H9 (cell line): ENCODE measurements at regions not wholly inside any gene's neighbourhood (a gene's known extent, or its start where the extent isn't known, plus 50 kb on each side); places are given as distances from the start of the nearest gene placed in this dataset.

Source experiments
- DNase-seq: peaks from one replicate; pipeline ENCODE4 v3.0.0-alpha.2; 2017
- H2AFZ ChIP-seq: one replicate; pipeline ENCODE4 v1.6.1; 2013; ENCODE audit warnings: mild to moderate bottlenecking, low read length, control low read depth, moderate library complexity
- H2AK5ac ChIP-seq: 2 replicates; pipeline ENCODE4 v1.6.1; 2013; ENCODE audit warnings: low read length, control low read depth, mixed read lengths; ENCODE audit not compliant: insufficient read length
- H2BK120ac ChIP-seq: one replicate; pipeline ENCODE4 v1.6.1; 2013; ENCODE audit warnings: low read depth, mild to moderate bottlenecking, low read length, control low read depth, inconsistent platforms; ENCODE audit not compliant: poor library complexity, severe bottlenecking
- H2BK12ac ChIP-seq: 2 replicates; pipeline ENCODE4 v1.6.1; 2013; ENCODE audit warnings: low read length, control low read depth, mixed read lengths, low read depth; ENCODE audit not compliant: insufficient read length
- H2BK15ac ChIP-seq: 2 replicates; pipeline ENCODE4 v1.6.1; 2013; ENCODE audit warnings: low read depth, low read length, control low read depth
- H2BK20ac ChIP-seq: one replicate; pipeline ENCODE4 v1.6.1; 2013; ENCODE audit warnings: low read depth, mild to moderate bottlenecking, low read length, control low read depth, inconsistent platforms; ENCODE audit not compliant: poor library complexity, severe bottlenecking
- H2BK5ac ChIP-seq: 2 replicates; pipeline ENCODE4 v1.6.1; 2013; ENCODE audit warnings: low read length, control low read depth, mixed read lengths; ENCODE audit not compliant: insufficient read length
- H3K14ac ChIP-seq: 2 replicates; pipeline ENCODE4 v1.6.1; 2013; ENCODE audit warnings: low read length, control low read depth; ENCODE audit not compliant: insufficient read depth
- H3K18ac ChIP-seq: 2 replicates; pipeline ENCODE4 v1.6.1; 2013; ENCODE audit warnings: low read depth, mild to moderate bottlenecking, mixed read lengths, low read length, control low read depth; ENCODE audit not compliant: insufficient read length
- H3K23ac ChIP-seq: 2 replicates; pipeline ENCODE4 v1.6.1; 2013; ENCODE audit warnings: low read length, control low read depth, mixed read lengths, low read depth; ENCODE audit not compliant: insufficient read length
- H3K23me2 ChIP-seq: 2 replicates; pipeline ENCODE4 v1.6.1; 2013; ENCODE audit warnings: low read depth, mild to moderate bottlenecking, mixed read lengths, low read length, control low read depth; ENCODE audit not compliant: insufficient read length, poor library complexity, severe bottlenecking
- H3K27ac ChIP-seq: 2 replicates; pipeline ENCODE4 v1.5.1; 2013; ENCODE audit warnings: low read length, control low read depth, mixed read lengths, low read depth; ENCODE audit not compliant: insufficient read length
- H3K27me3 ChIP-seq: 2 replicates; pipeline ENCODE4 v1.6.1; 2013; ENCODE audit warnings: low read length, control low read depth, inconsistent platforms; ENCODE audit not compliant: insufficient read depth
- H3K4ac ChIP-seq: 2 replicates; pipeline ENCODE4 v1.6.1; 2013; ENCODE audit warnings: low read depth, mild to moderate bottlenecking, control low read depth, inconsistent platforms, low read length, moderate library complexity
- H3K4me1 ChIP-seq: 2 replicates; pipeline ENCODE4 v1.6.1; 2013; ENCODE audit warnings: low read length, control low read depth, inconsistent platforms; ENCODE audit not compliant: insufficient read depth
- H3K4me2 ChIP-seq: 2 replicates; pipeline ENCODE4 v1.6.1; 2013; ENCODE audit warnings: low read length, control low read depth, mixed read lengths; ENCODE audit not compliant: insufficient read length, insufficient read depth
- H3K56ac ChIP-seq: 2 replicates; pipeline ENCODE4 v1.6.1; 2013; ENCODE audit warnings: low read depth, mild to moderate bottlenecking, mixed read lengths, low read length, control low read depth; ENCODE audit not compliant: insufficient read length
- H3K79me1 ChIP-seq: 2 replicates; pipeline ENCODE4 v1.6.1; 2013; ENCODE audit warnings: low read depth, mild to moderate bottlenecking, moderate library complexity, low read length, control low read depth, inconsistent platforms; ENCODE audit not compliant: insufficient read depth, poor library complexity, severe bottlenecking
- H3K79me2 ChIP-seq: 2 replicates; pipeline ENCODE4 v1.6.1; 2013; ENCODE audit warnings: low read length, control low read depth, inconsistent platforms; ENCODE audit not compliant: insufficient read depth
- H3K9ac ChIP-seq: 2 replicates; pipeline ENCODE4 v1.6.1; 2013; ENCODE audit warnings: low read length, control low read depth, mixed read lengths; ENCODE audit not compliant: insufficient read length; ENCODE audit errors: extremely low read depth
- H3K9me3 ChIP-seq: one replicate; pipeline ENCODE4 v1.6.1; 2013; ENCODE audit warnings: low read depth, low read length, inconsistent platforms; ENCODE audit not compliant: control insufficient read depth
- H3T11ph ChIP-seq: one replicate; pipeline ENCODE4 v1.6.1; 2013; ENCODE audit warnings: mild to moderate bottlenecking, low read length, control low read depth, inconsistent platforms
- H4K20me1 ChIP-seq: one replicate; pipeline ENCODE4 v1.6.1; 2013; ENCODE audit not compliant: control insufficient read depth, insufficient read length, insufficient read depth
- H4K5ac ChIP-seq: 2 replicates; pipeline ENCODE4 v1.6.1; 2013; ENCODE audit warnings: low read depth, mild to moderate bottlenecking, mixed read lengths, low read length, control low read depth; ENCODE audit not compliant: insufficient read length
- H4K8ac ChIP-seq: replicated peaks from 2 replicates; pipeline ENCODE4 v1.6.1; 2013; ENCODE audit warnings: low read length, control low read depth, mixed read lengths, low read depth; ENCODE audit not compliant: insufficient read length
- H4K91ac ChIP-seq: 2 replicates; pipeline ENCODE4 v1.6.1; 2013; ENCODE audit warnings: low read depth, mild to moderate bottlenecking, moderate library complexity, mixed read lengths, low read length, control low read depth; ENCODE audit not compliant: insufficient read length
- H3K27ac Mint-ChIP-seq, 3 experiments: 2 replicates in 2 of 3; 3 replicates in 1 of 3; pipeline ENCODE4 v1.8.0; 2020 to 2021; ENCODE audit warnings: mixed read lengths in 3 of 3, mild to moderate bottlenecking in 1 of 3, moderate library complexity in 1 of 3
- H3K27me3 Mint-ChIP-seq: 2 replicates; pipeline ENCODE4 v1.8.0; 2021; ENCODE audit warnings: low read depth, mild to moderate bottlenecking, moderate library complexity, mixed read lengths
- H3K36me3 Mint-ChIP-seq, 3 experiments: 2 replicates in 2 of 3; 3 replicates in 1 of 3; pipeline ENCODE4 v1.8.0; 2020 to 2021; ENCODE audit warnings: low read depth in 3 of 3, mixed read lengths in 3 of 3; ENCODE audit not compliant: insufficient read depth in 1 of 3
- H3K4me1 Mint-ChIP-seq, 2 experiments: 2 replicates each; pipeline ENCODE4 v1.8.0; 2020; ENCODE audit warnings: mixed read lengths in 2 of 2
- H3K4me3 Mint-ChIP-seq, 2 experiments: 2 replicates in 1 of 2; 3 replicates in 1 of 2; pipeline ENCODE4 v1.8.0; 2020 to 2021; ENCODE audit warnings: mild to moderate bottlenecking in 2 of 2, mixed read lengths in 2 of 2, moderate library complexity in 1 of 2
- H3K9me3 Mint-ChIP-seq, 2 experiments: 2 replicates in 1 of 2; 3 replicates in 1 of 2; pipeline ENCODE4 v1.8.0; 2020; ENCODE audit warnings: mild to moderate bottlenecking in 2 of 2, mixed read lengths in 2 of 2, moderate library complexity in 1 of 2
- CTCF ChIP-seq: fragments of 200-600 bp; sonication (generic); conservative IDR thresholded peaks from 3 replicates; pipeline ENCODE4 v1.8.0; 2021; ENCODE audit warnings: antibody characterized with exemption, mild to moderate bottlenecking
- WGBS: extraction: QIAGEN DNeasy Blood & Tissue Kit; methylation state at CpG from one replicate; pipeline ENCODE4 v1.1.7; 2013; ENCODE audit warnings: missing lambda C conversion rate, low lambda C conversion rate, mixed read lengths; ENCODE audit not compliant: insufficient read length; ENCODE audit errors: extremely low coverage; 5-methylcytosine and 5-hydroxymethylcytosine counted together

- H3K4me1 ChIP-seq = no peaks in the 10 kb centered on the region
- DNase-seq = no peak
- H2AK5ac ChIP-seq = no peak overlapping the region
- H3K4me3 Mint-ChIP-seq = no peak overlapping the region
- H3K27ac Mint-ChIP-seq = no peak overlapping the region
- no peak overlapping the region for H4K91ac ChIP-seq
- H3K4ac ChIP-seq = no peak overlapping the region
- H3K9me3 Mint-ChIP-seq = no peaks in the 10 kb centered on the region
- H3T11ph ChIP-seq = no peak overlapping the region
- no peak overlapping the region for H2AFZ ChIP-seq
- H3K79me1 ChIP-seq = no peaks in the 10 kb centered on the region
- no peak overlapping the region for H2BK5ac ChIP-seq
- H3K27me3 Mint-ChIP-seq = no peaks in the 10 kb centered on the region
- no peak overlapping the region for H2BK15ac ChIP-seq
- H3K4me2 ChIP-seq = no peak overlapping the region
- no peaks in the 10 kb centered on the region for H3K79me2 ChIP-seq
- no peak overlapping the region for H3K18ac ChIP-seq
- H3K14ac ChIP-seq = no peak overlapping the region
- H2BK120ac ChIP-seq = no peak overlapping the region
- TF ChIP-seq CTCF = no peak
- H3K23ac ChIP-seq = no peak overlapping the region
- no peaks in the 10 kb centered on the region for H3K23me2 ChIP-seq
- no peak overlapping the region for H3K27ac ChIP-seq
- H3K36me3 Mint-ChIP-seq = no peaks in the 10 kb centered on the region
- H4K8ac ChIP-seq = no peak overlapping the region
- no peak overlapping the region for H4K5ac ChIP-seq
- no peaks in the 10 kb centered on the region for H3K27me3 ChIP-seq
- WGBS = no CpG with 5 or more reads among the region's 2 CpGs
- no peak overlapping the region for H3K56ac ChIP-seq
- no peaks in the 10 kb centered on the region for H4K20me1 ChIP-seq
- H3K4me1 Mint-ChIP-seq = peaks cover 4% of the 10 kb centered on the region in 2 experiments
- H3K9ac ChIP-seq = no peak overlapping the region
- no peak overlapping the region for H2BK12ac ChIP-seq
- H2BK20ac ChIP-seq = no peak overlapping the region
- H3K9me3 ChIP-seq = no peaks in the 10 kb centered on the region
Observed at GRCh38 chr21:16488042-16488441, 758.3 kb downstream of the USP25 start.
